ENCODE measurements at regions not wholly inside any gene's neighbourhood (a gene's known extent, or its start where the extent isn't known, plus 50 kb on each side); places are given as distances from the start of the nearest gene placed in this dataset.
A peak's percentile ranks its signal among the peaks of the same experiment; 100 is the strongest.
"Not testable (repeated sequence)": the region's sequence is repeated elsewhere in the genome, so short reads cannot be mapped to it uniquely, and the experiment has no call there.

DNA sequence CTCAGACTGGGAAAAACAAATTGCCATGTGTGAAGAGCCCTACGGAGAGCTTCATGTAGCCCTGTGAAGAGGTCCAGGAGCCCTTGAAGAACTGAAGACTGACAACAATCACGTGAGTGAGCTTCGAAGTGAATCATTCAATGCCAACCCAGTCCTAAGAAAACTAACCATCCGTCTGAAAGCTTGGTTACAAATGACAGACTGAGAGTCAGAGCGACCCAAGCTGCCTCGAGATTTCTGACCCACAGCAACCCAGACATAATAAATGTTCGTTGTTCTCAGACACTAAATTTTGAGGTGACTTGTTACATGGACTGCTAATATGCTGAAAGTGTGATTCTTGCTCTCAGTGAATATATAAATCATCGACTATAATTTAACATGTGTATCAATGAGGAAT lies 987.2 kb upstream of the ROBO1 start:
- Histone ChIP-seq H3K27me3 (ENCODE audit: low read length) (no peaks in the 10 kb centered on the region), H3K9me3 (ENCODE audit: low read length) (no peaks in the 10 kb centered on the region), H3K4me2 (ENCODE audit: low read depth, low read length, poor library complexity, severe bottlenecking) (no peak overlapping the region), H3K9me2 (replicated peaks; ENCODE audit: insufficient read depth, low read length) (no peaks in the 10 kb centered on the region), H3K9ac (ENCODE audit: low read length) (no peak overlapping the region), H4K20me1 (ENCODE audit: insufficient read depth, low read depth, low read length) (no peaks in the 10 kb centered on the region), H3K79me2 (ENCODE audit: low read length) (no peaks in the 10 kb centered on the region), H2AFZ (ENCODE audit: low read length) (no peak overlapping the region), H3K36me3 (ENCODE audit: insufficient read depth, low read length) (no peaks in the 10 kb centered on the region), H3K4me1 (ENCODE audit: low read length) (peaks cover 32% of the 10 kb centered on the region), H3K27ac (ENCODE audit: low read length) (no peak overlapping the region), H3K4me3 (ENCODE audit: low read length) (no peak overlapping the region)
- no peak for DNase-seq

- Histone ChIP-seq H3K27me3 (ENCODE audit: low read length) (no peaks in the 10 kb centered on the region), H3K4me2 (ENCODE audit: low read depth, low read length, poor library complexity, severe bottlenecking) (no peak overlapping the region), H3K4me3 (ENCODE audit: low read length) (no peak overlapping the region), H3K27ac (ENCODE audit: low read length) (no peak overlapping the region), H4K20me1 (ENCODE audit: insufficient read depth, low read depth, low read length) (no peaks in the 10 kb centered on the region), H3K36me3 (ENCODE audit: insufficient read depth, low read length) (no peaks in the 10 kb centered on the region), H3K9ac (ENCODE audit: low read length) (no peak overlapping the region), H2AFZ (ENCODE audit: low read length) (no peak overlapping the region), H3K9me3 (ENCODE audit: low read length) (no peaks in the 10 kb centered on the region), H3K9me2 (replicated peaks; ENCODE audit: insufficient read depth, low read length) (no peaks in the 10 kb centered on the region), H3K4me1 (ENCODE audit: low read length) (peaks cover 42% of the 10 kb centered on the region), H3K79me2 (ENCODE audit: low read length) (no peaks in the 10 kb centered on the region)
- no peak for DNase-seq
These were observed 985.2 kb upstream of the ROBO1 start for GRCh38 chr3:80753021-80753420.

DNA sequence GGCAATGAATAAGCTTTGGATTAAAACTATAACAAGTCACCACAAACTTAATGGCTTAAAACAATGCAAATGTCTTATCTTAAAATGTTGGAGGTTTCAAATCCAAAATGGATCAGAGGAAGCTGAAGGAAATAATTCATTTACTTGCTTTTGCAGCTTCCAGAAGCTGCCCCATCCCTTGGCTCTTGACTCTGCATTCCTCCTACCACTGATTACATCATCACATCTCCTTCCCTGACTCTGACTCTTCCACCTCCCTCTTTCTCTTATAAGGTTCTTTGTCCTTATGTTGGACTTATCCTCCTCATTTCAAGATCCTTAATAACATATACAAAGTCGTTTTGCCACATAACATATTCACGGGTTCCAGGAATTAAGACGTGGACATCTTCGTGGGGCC lies 982.8 kb upstream of the ROBO1 start:
- DNase-seq: no peak
- peak overlapping the region; percentile 68 for H2AFZ ChIP-seq (ENCODE audit: low read length)
- no peaks in the 10 kb centered on the region for H3K36me3 ChIP-seq (ENCODE audit: insufficient read depth, low read length)
- no peak overlapping the region for H3K27ac ChIP-seq (ENCODE audit: low read length)
- no peak overlapping the region for H3K4me2 ChIP-seq (ENCODE audit: low read depth, low read length, poor library complexity, severe bottlenecking)
- H3K9me3 ChIP-seq (ENCODE audit: low read length): no peaks in the 10 kb centered on the region
- no peaks in the 10 kb centered on the region for H3K27me3 ChIP-seq (ENCODE audit: low read length)
- H4K20me1 ChIP-seq (ENCODE audit: insufficient read depth, low read depth, low read length): no peaks in the 10 kb centered on the region
- no peak overlapping the region for H3K9ac ChIP-seq (ENCODE audit: low read length)
- peaks cover 59% of the 10 kb centered on the region for H3K4me1 ChIP-seq (ENCODE audit: low read length)
- no peaks in the 10 kb centered on the region for H3K79me2 ChIP-seq (ENCODE audit: low read length)
- no peak overlapping the region for H3K4me3 ChIP-seq (ENCODE audit: low read length)
- H3K9me2 ChIP-seq (replicated peaks; ENCODE audit: insufficient read depth, low read length): no peaks in the 10 kb centered on the region

DNA sequence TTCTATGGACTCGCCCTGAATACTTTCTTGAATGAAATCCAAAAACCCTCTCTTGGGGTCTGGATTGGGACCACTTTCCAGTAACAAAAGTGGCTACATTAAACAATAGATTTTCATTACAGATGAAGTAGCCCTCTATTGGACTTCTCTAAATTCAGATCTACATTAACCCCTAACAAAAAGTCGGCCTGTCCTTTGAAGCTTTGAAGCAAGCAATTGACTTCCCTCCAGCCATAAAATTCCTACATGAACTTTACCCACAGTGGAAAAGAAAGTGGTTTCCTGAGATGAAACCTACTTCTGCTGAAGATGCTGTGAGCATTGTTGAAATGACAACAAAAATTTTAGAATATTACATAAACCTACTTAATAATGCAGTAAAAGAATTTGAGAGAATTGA lies 967.1 kb upstream of the ROBO1 start:
- H3K4me1 ChIP-seq (ENCODE audit: low read length): peaks cover 29% of the 10 kb centered on the region
- H3K27ac ChIP-seq (ENCODE audit: low read length): no peak overlapping the region
- H3K9me2 ChIP-seq (replicated peaks; ENCODE audit: insufficient read depth, low read length): no peaks in the 10 kb centered on the region
- no peaks in the 10 kb centered on the region for H3K27me3 ChIP-seq (ENCODE audit: low read length)
- peaks cover 7% of the 10 kb centered on the region for H3K36me3 ChIP-seq (ENCODE audit: insufficient read depth, low read length)
- DNase-seq: no peak
- H4K20me1 ChIP-seq (ENCODE audit: insufficient read depth, low read depth, low read length): no peaks in the 10 kb centered on the region
- H3K4me2 ChIP-seq (ENCODE audit: low read depth, low read length, poor library complexity, severe bottlenecking): no peak overlapping the region
- H3K9me3 ChIP-seq (ENCODE audit: low read length): peaks cover 8% of the 10 kb centered on the region; the same call in 1 of the 2 replicates
- no peak overlapping the region for H3K9ac ChIP-seq (ENCODE audit: low read length)
- no peaks in the 10 kb centered on the region for H3K79me2 ChIP-seq (ENCODE audit: low read length)
- H3K4me3 ChIP-seq (ENCODE audit: low read length): no peak overlapping the region
- H2AFZ ChIP-seq (ENCODE audit: low read length): peak overlapping the region; percentile 1; the same call in 1 of the 2 replicates

DNA sequence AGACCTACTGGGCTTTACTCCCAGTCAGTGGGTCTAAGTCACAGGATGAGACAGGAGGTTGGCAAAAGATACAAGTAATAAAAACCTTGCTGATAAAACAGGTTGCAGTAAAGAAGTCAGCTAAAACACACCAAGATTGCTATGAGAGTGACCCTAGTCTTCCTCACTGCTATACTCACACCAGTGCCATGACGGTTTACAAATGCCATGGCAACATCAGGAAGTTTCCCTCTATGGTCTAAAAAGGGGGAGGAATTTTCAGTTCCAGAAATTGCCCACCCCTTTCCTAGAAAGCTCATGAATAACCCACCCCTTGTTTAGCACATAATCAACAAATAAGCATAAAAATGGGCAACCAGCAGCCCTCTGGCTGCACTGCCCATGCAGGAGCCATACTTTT lies 966.7 kb upstream of the ROBO1 start:
- peaks cover 7% of the 10 kb centered on the region for H3K36me3 ChIP-seq (ENCODE audit: insufficient read depth, low read length)
- DNase-seq: no peak
- H3K27me3 ChIP-seq (ENCODE audit: low read length): no peaks in the 10 kb centered on the region
- no peak overlapping the region for H3K9ac ChIP-seq (ENCODE audit: low read length)
- H3K27ac ChIP-seq (ENCODE audit: low read length): peak overlapping the region; percentile 77
- H3K79me2 ChIP-seq (ENCODE audit: low read length): no peaks in the 10 kb centered on the region
- no peaks in the 10 kb centered on the region for H4K20me1 ChIP-seq (ENCODE audit: insufficient read depth, low read depth, low read length)
- H2AFZ ChIP-seq (ENCODE audit: low read length): peak overlapping the region; percentile 1; the same call in 1 of the 2 replicates
- no peaks in the 10 kb centered on the region for H3K9me2 ChIP-seq (replicated peaks; ENCODE audit: insufficient read depth, low read length)
- H3K9me3 ChIP-seq (ENCODE audit: low read length): peaks cover 8% of the 10 kb centered on the region; the same call in 1 of the 2 replicates
- H3K4me2 ChIP-seq (ENCODE audit: low read depth, low read length, poor library complexity, severe bottlenecking): no peak overlapping the region
- H3K4me1 ChIP-seq (ENCODE audit: low read length): peaks cover 29% of the 10 kb centered on the region
- H3K4me3 ChIP-seq (ENCODE audit: low read length): no peak overlapping the region

- H3K27me3 ChIP-seq (ENCODE audit: low read length): no peaks in the 10 kb centered on the region
- peak overlapping the region; percentile 7; the same call in 1 of the 2 replicates for H3K9ac ChIP-seq (ENCODE audit: low read length)
- peak overlapping the region; percentile 1; the same call in 1 of the 2 replicates for H2AFZ ChIP-seq (ENCODE audit: low read length)
- H3K36me3 ChIP-seq (ENCODE audit: insufficient read depth, low read length): peaks cover 7% of the 10 kb centered on the region
- DNase-seq: peak; percentile 82
- H3K4me3 ChIP-seq (ENCODE audit: low read length): peak overlapping the region; percentile 14
- H3K9me2 ChIP-seq (replicated peaks; ENCODE audit: insufficient read depth, low read length): no peaks in the 10 kb centered on the region
- peaks cover 8% of the 10 kb centered on the region; the same call in 1 of the 2 replicates for H3K9me3 ChIP-seq (ENCODE audit: low read length)
- H3K79me2 ChIP-seq (ENCODE audit: low read length): no peaks in the 10 kb centered on the region
- H3K4me2 ChIP-seq (ENCODE audit: low read depth, low read length, poor library complexity, severe bottlenecking): peak overlapping the region; percentile 20
- no peaks in the 10 kb centered on the region for H4K20me1 ChIP-seq (ENCODE audit: insufficient read depth, low read depth, low read length)
- peak overlapping the region; percentile 77 for H3K27ac ChIP-seq (ENCODE audit: low read length)
- peaks cover 29% of the 10 kb centered on the region for H3K4me1 ChIP-seq (ENCODE audit: low read length)
These were observed 965.9 kb upstream of the ROBO1 start for GRCh38 chr3:80733522-80734176.

DNA sequence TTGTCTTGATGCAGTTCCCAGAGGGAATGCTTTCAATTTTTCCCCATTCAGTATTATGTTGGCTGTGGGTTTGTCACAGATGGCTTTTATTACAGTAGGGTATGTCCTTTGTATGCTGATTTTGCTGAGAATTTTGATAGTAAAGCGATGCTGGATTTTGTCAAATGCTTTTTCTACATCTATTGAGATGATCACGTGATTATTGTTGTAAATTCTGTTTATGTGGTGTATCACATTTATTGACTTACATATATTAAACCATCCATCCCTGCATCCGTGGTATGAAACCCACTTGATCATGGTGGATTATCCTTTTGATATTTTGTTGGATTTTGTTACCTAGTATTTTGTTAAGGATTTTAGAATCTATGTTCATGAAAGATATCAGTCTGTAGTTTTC lies 959.8 kb upstream of the ROBO1 start:
- H3K4me2 ChIP-seq (ENCODE audit: low read depth, low read length, poor library complexity, severe bottlenecking); H3K27me3 ChIP-seq (ENCODE audit: low read length); H3K9ac ChIP-seq (ENCODE audit: low read length); H3K9me2 ChIP-seq (replicated peaks; ENCODE audit: insufficient read depth, low read length); DNase-seq; H3K4me3 ChIP-seq (ENCODE audit: low read length); H3K36me3 ChIP-seq (ENCODE audit: insufficient read depth, low read length); H3K27ac ChIP-seq (ENCODE audit: low read length); H3K9me3 ChIP-seq (ENCODE audit: low read length); H4K20me1 ChIP-seq (ENCODE audit: insufficient read depth, low read depth, low read length); H3K79me2 ChIP-seq (ENCODE audit: low read length): not testable (repeated sequence)
- peak overlapping the region; percentile 93 for H2AFZ ChIP-seq (ENCODE audit: low read length)
- peaks cover 29% of the 10 kb centered on the region for H3K4me1 ChIP-seq (ENCODE audit: low read length)

DNA sequence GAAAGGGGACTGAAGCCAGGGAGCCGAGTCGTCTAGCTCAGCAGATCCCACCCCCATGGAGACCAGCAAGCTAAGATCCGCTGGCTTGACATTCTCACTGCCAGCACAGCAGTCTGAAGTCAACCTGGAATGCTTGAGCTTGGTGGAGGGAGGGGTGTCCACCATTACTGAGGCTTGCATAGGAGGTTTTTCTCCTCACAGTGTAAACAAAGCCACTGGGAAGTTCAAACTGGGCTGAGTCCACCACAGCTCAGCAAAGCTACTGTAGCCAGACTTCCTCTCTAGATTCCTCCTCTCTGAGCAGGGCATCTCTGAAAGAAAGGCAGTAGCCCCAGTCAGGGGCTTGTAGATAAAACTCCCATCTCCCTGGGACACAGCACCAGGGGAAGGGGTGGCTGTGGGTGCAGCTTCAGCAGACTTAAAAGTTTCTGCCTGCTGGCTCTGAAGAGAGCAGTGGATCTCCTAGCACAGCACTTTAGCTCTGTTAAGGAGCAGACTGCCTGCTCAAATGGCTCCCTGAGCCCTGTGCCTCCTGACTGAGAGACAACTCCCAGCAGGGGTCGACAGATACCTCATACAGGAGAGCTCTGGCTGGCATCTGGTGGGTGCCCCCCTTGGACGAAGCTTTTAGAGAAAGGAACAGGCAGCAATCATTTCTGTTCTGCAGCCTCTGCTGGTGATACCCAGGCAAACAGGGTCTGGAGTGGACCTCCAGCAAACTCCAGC lies 942.0 kb upstream of the ROBO1 start:
- not testable (repeated sequence) for H3K9ac ChIP-seq (ENCODE audit: low read length); H3K79me2 ChIP-seq (ENCODE audit: low read length); H4K20me1 ChIP-seq (ENCODE audit: insufficient read depth, low read depth, low read length); H3K4me2 ChIP-seq (ENCODE audit: low read depth, low read length, poor library complexity, severe bottlenecking); H3K9me3 ChIP-seq (ENCODE audit: low read length); H2AFZ ChIP-seq (ENCODE audit: low read length); H3K4me1 ChIP-seq (ENCODE audit: low read length); H3K4me3 ChIP-seq (ENCODE audit: low read length); H3K27me3 ChIP-seq (ENCODE audit: low read length); H3K36me3 ChIP-seq (ENCODE audit: insufficient read depth, low read length); H3K27ac ChIP-seq (ENCODE audit: low read length); H3K9me2 ChIP-seq (replicated peaks; ENCODE audit: insufficient read depth, low read length)
- peak; percentile 63 for DNase-seq
